Heart left ventricle (tissue), 16 donors: ENCODE measurements at regions not wholly inside any gene's neighbourhood (a gene's known extent, or its start where the extent isn't known, plus 50 kb on each side); places are given as distances from the start of the nearest gene placed in this dataset.

ENCODE experiments used
- ATAC-seq, 4 donors: fragments of 200-7000 bp; cut with Tn5 transposase; one replicate each; pipeline ENCODE4 v1.9.1; 2020 to 2022; ENCODE audit warnings: moderate library complexity in 4 of 4, mild to moderate bottlenecking in 3 of 4, moderate number of reproducible peaks in 1 of 4
- DNase-seq, 5 donors: peaks; one replicate each; pipeline ENCODE4 v3.0.0-alpha.2; 2020
- H3K27ac ChIP-seq, 12 donors: fragments of 200-600 bp; sonication (generic) in 4 of 12; one replicate each; pipeline versions ENCODE4 v1.5.0 to v1.8.0; 2016 to 2022; ENCODE audit warnings: mild to moderate bottlenecking in 2 of 12
- H3K27me3 ChIP-seq, 9 donors: fragments of 200-600 bp; sonication (generic) in 2 of 9; one replicate each; pipeline versions ENCODE4 v1.5.1 to v1.8.0; 2016 to 2022; ENCODE audit warnings: mild to moderate bottlenecking in 3 of 9
- H3K36me3 ChIP-seq, 9 donors: fragments of 200-600 bp; sonication (generic) in 2 of 9; one replicate each; pipeline versions ENCODE4 v1.5.0 to v1.8.0; 2018 to 2022; ENCODE audit warnings: mild to moderate bottlenecking in 2 of 9
- H3K4me1 ChIP-seq, 12 donors: fragments of 200-600 bp; sonication (generic) in 4 of 12; one replicate each; pipeline versions ENCODE4 v1.5.0 to v1.8.0; 2016 to 2022; ENCODE audit warnings: mild to moderate bottlenecking in 3 of 12
- H3K4me3 ChIP-seq, 12 donors: fragments of 200-600 bp; sonication (generic) in 4 of 12; one replicate each; pipeline versions ENCODE4 v1.5.0 to v1.8.0; 2017 to 2022; ENCODE audit warnings: mild to moderate bottlenecking in 9 of 12, moderate library complexity in 4 of 12
- H3K9me3 ChIP-seq, 12 donors: fragments of 200-600 bp; sonication (generic) in 4 of 12; one replicate each; pipeline versions ENCODE4 v1.5.0 to v1.8.0; 2016 to 2022; ENCODE audit warnings: mild to moderate bottlenecking in 1 of 12
- CTCF ChIP-seq, 12 donors: fragments of 200-600 bp; sonication (generic) in 4 of 12; IDR thresholded peaks; one replicate each; pipeline versions ENCODE4 v1.5.0 to v1.8.0; 2018 to 2022; ENCODE audit warnings: antibody characterized with exemption in 12 of 12, mild to moderate bottlenecking in 5 of 12
- POLR2A ChIP-seq, 2 donors: fragments of 450-650 bp; IDR thresholded peaks; one replicate each; pipeline ENCODE4 v1.6.1; 2017; ENCODE audit warnings: antibody characterized with exemption in 2 of 2, mild to moderate bottlenecking in 2 of 2, moderate library complexity in 2 of 2
- WGBS, 4 donors: extraction: QIAGEN DNeasy Blood & Tissue Kit in 2 of 4; methylation state at CpG; one replicate each; pipeline versions ENCODE4 v1.1.5 to v1.1.7; 2013 to 2018; 5-methylcytosine and 5-hydroxymethylcytosine counted together
- intact Hi-C, 10 donors: fragments of 100-400 bp; cut with DNase I; formaldehyde crosslinking; loops; one replicate each; pipeline versions ENCODE4 v1.11.1 to v1.14.2; 2022
- donor health status: ischemic (EF 13 %, LVEDD 7.1; RV severe dilation, severe dysfunction).
- donor health status: healthy with polysubstance abuse.
- donor health status: DM: no; HTN: yes; CAD: no.
- donor health status: DM: no; HTN: no; CAD: no.
- donor health status: ischemic (EF 25% LVEDD 6.9; RV normal size, moderate dysfunction).
- donor health status: ischemic (EF 25% LVEDD 5.7; RV mildly dilated, moderate dysfunction).
- donor health status: healthy.
- donor health status: DM: yes; HTN: yes; CAD: no.
- donor health status: ischemic (EF 35%, LVEDD 5.7; RV mildly dilated, moderate dysfunction).
- donor health status: nonischemic (EF 11% LVEDD 7.7; RV severe dilation, severe dysfunction).
- donor health status: DM: yes; HTN: yes; CAD: no.
- donor health status: PGD.
- donor health status: ischemic (EF 29% LVEDD 5.4; RV normal size, mild dysfunction).
- donor health status: nonischemic (EF 23%, LVEDD 6.1; RV moderate dilation, normal function).

GRCh38 chr12:32952681-32953080 is 56.1 kb upstream of the PKP2 start:
- intact Hi-C loops: no loop called here
- Histone ChIP-seq H3K9me3 (no peaks in the 10 kb centered on the region), H3K27me3 (peaks cover 0 to 5% (median 0%) of the 10 kb centered on the region in 9 donors), H3K36me3 (no peaks in the 10 kb centered on the region), H3K27ac (no peak overlapping the region), H3K4me1 (no peaks in the 10 kb centered on the region), H3K4me3 (no peak overlapping the region)
- no peak for DNase-seq
- no peak for TF ChIP-seq POLR2A (IDR thresholded peaks at IDR 0.05)
- no peak for TF ChIP-seq CTCF (IDR thresholded peaks at IDR 0.05)
- WGBS, 4 donors: 27 to 49% (median 45%) methylated on average over 3 of the region's 3 CpGs
- ATAC-seq: no peak

- no peak overlapping the region for H3K27ac ChIP-seq
- DNase-seq (no peak), ATAC-seq (no peak)
- H3K36me3 ChIP-seq: no peaks in the 10 kb centered on the region
- 58 to 78% (median 67%) methylated on average over 3 of the region's 3 CpGs for WGBS, 4 donors
- no peaks in the 10 kb centered on the region for H3K9me3 ChIP-seq
- H3K27me3 ChIP-seq: peaks cover 0 to 5% (median 0%) of the 10 kb centered on the region in 9 donors
- no peak overlapping the region for H3K4me3 ChIP-seq
- intact Hi-C loops: no loop called here
- TF ChIP-seq CTCF (IDR thresholded peaks at IDR 0.05) (no peak), POLR2A (IDR thresholded peaks at IDR 0.05) (no peak)
- no peaks in the 10 kb centered on the region for H3K4me1 ChIP-seq
Measured at GRCh38 chr12:32949815-32950214, 53.2 kb upstream of the PKP2 start.

GRCh38 chr12:32947206-32948067 is 50.9 kb upstream of the PKP2 start:
- TF ChIP-seq CTCF (IDR thresholded peaks at IDR 0.05) (peak in 1 of 12 donors; percentile 22), POLR2A (IDR thresholded peaks at IDR 0.05) (no peak)
- H3K9me3 ChIP-seq: no peaks in the 10 kb centered on the region
- intact Hi-C loops: no loop called here
- DNase-seq (no peak), ATAC-seq (no peak)
- H3K36me3 ChIP-seq: no peaks in the 10 kb centered on the region
- WGBS, 4 donors: 85 to 95% (median 91%) methylated on average over 4 of the region's 4 CpGs
- peaks cover 0 to 5% (median 0%) of the 10 kb centered on the region in 9 donors for H3K27me3 ChIP-seq
- H3K4me1 ChIP-seq: no peaks in the 10 kb centered on the region
- H3K27ac ChIP-seq: no peak overlapping the region
- no peak overlapping the region for H3K4me3 ChIP-seq

- TF ChIP-seq CTCF (IDR thresholded peaks at IDR 0.05) (no peak), POLR2A (IDR thresholded peaks at IDR 0.05) (no peak)
- no peak overlapping the region for H3K4me3 ChIP-seq
- 62 to 71% (median 69%) methylated on average over 6 of the region's 6 CpGs for WGBS, 4 donors
- intact Hi-C loops: no loop called here
- peaks cover 0 to 5% (median 0%) of the 10 kb centered on the region in 9 donors for H3K27me3 ChIP-seq
- DNase-seq (no peak), ATAC-seq (no peak)
- no peaks in the 10 kb centered on the region for H3K4me1 ChIP-seq
- no peak overlapping the region for H3K27ac ChIP-seq
- no peaks in the 10 kb centered on the region for H3K9me3 ChIP-seq
- no peaks in the 10 kb centered on the region for H3K36me3 ChIP-seq
Measured at GRCh38 chr12:32946504-32947131, 50.0 kb upstream of the PKP2 start.
